IMR-90 (cell line): ENCODE measurements at regions not wholly inside any gene's neighbourhood (a gene's known extent, or its start where the extent isn't known, plus 50 kb on each side); places are given as distances from the start of the nearest gene placed in this dataset.

ENCODE experiments used
- ATAC-seq: fragments of 200-7000 bp; cut with Tn5 transposase; 2 replicates; pipeline ENCODE4 v1.9.1; 2020; ENCODE audit warnings: low read depth, mild to moderate bottlenecking, moderate library complexity
- BruUV-seq: library from RNA; stranded (reverse); fragments of 400-500 nt; replicated peaks from 2 replicates; lab custom pipeline; 2021; lab: Mats Ljungman, UMichigan
- CTCF ChIA-PET: fragments of 300-600 bp; formaldehyde crosslinking; extraction: SDS; loops from one replicate; lab custom pipeline; 2021; ENCODE audit warnings: antibody characterized with exemption; lab: Yijun Ruan, JAX
- POLR2A ChIA-PET: fragments of 300-600 bp; sonication (Branson Sonifier 250); formaldehyde crosslinking; loops from one replicate; lab custom pipeline; 2022; ENCODE audit warnings: antibody characterized with exemption; ENCODE audit not compliant: unreplicated experiment; lab: Charles Lee
- DNase-seq: peaks from one replicate; pipeline ENCODE4 v3.0.0; 2013
- H2AFZ ChIP-seq: replicated peaks from 2 replicates; pipeline ENCODE3; 2013; ENCODE audit warnings: low read length, mild to moderate bottlenecking; ENCODE audit not compliant: poor library complexity
- H2AK5ac ChIP-seq: 2 replicates; pipeline ENCODE4 v1.6.1; 2013; ENCODE audit warnings: low read depth, low read length, inconsistent platforms
- H2AK9ac ChIP-seq: replicated peaks from 2 replicates; pipeline ENCODE3; 2013; ENCODE audit warnings: mild to moderate bottlenecking, low read depth, low read length, moderate library complexity; ENCODE audit not compliant: poor library complexity
- H2BK120ac ChIP-seq: 2 replicates; pipeline ENCODE4 v1.6.1; 2013; ENCODE audit warnings: low read depth, low read length, inconsistent platforms
- H2BK15ac ChIP-seq: 3 replicates; pipeline ENCODE4 v1.6.1; 2013; ENCODE audit warnings: low read depth, low read length, inconsistent platforms
- H2BK20ac ChIP-seq: 2 replicates; pipeline ENCODE4 v1.6.1; 2013; ENCODE audit warnings: low read depth, mild to moderate bottlenecking, inconsistent platforms, low read length, moderate library complexity
- H2BK5ac ChIP-seq: 2 replicates; pipeline ENCODE4 v1.6.1; 2013; ENCODE audit warnings: mild to moderate bottlenecking, low read depth, low read length, inconsistent platforms; ENCODE audit not compliant: poor library complexity, severe bottlenecking
- H3K14ac ChIP-seq: replicated peaks from 2 replicates; pipeline ENCODE4 v1.6.1; 2013; ENCODE audit warnings: low read depth, low read length, inconsistent platforms
- H3K18ac ChIP-seq: 2 replicates; pipeline ENCODE4 v1.6.1; 2013; ENCODE audit warnings: low read depth, low read length, control low read depth
- H3K23ac ChIP-seq: 2 replicates; pipeline ENCODE4 v1.6.1; 2013; ENCODE audit warnings: low read depth, low read length, inconsistent platforms
- H3K27ac ChIP-seq: 2 replicates; pipeline ENCODE4 v1.5.1; 2013; ENCODE audit warnings: mild to moderate bottlenecking, control low read depth, low read length; ENCODE audit not compliant: insufficient read depth
- H3K27me3 ChIP-seq: 2 replicates; pipeline ENCODE4 v1.6.1; 2013; ENCODE audit warnings: low read length; ENCODE audit not compliant: control insufficient read depth, insufficient read depth
- H3K36me3 ChIP-seq: 2 replicates; pipeline ENCODE4 v1.6.1; 2013; ENCODE audit warnings: low read length, mixed read lengths; ENCODE audit not compliant: control insufficient read depth, insufficient read depth
- H3K4ac ChIP-seq: 2 replicates; pipeline ENCODE4 v1.6.1; 2013; ENCODE audit warnings: low read depth, low read length, inconsistent platforms
- H3K4me1 ChIP-seq: 2 replicates; pipeline ENCODE4 v1.6.1; 2013; ENCODE audit warnings: low read length, mixed read lengths; ENCODE audit not compliant: control insufficient read depth, insufficient read depth
- H3K4me2 ChIP-seq: 2 replicates; pipeline ENCODE4 v1.6.1; 2013; ENCODE audit warnings: low read depth, mild to moderate bottlenecking, control low read depth, low read length, moderate library complexity
- H3K4me3 ChIP-seq: 2 replicates; pipeline ENCODE4 v1.5.1; 2013; ENCODE audit warnings: low read depth, mild to moderate bottlenecking, control low read depth, low read length, moderate library complexity; ENCODE audit not compliant: insufficient read depth
- H3K56ac ChIP-seq: 2 replicates; pipeline ENCODE4 v1.6.1; 2013; ENCODE audit warnings: low read length, inconsistent platforms; ENCODE audit not compliant: insufficient read depth; ENCODE audit errors: extremely low read depth
- H3K79me1 ChIP-seq, 2 experiments: 2 replicates each; pipeline ENCODE4 v1.6.1; 2013; ENCODE audit warnings: low read length in 2 of 2, inconsistent platforms in 1 of 2, low read depth in 1 of 2
- H3K9ac ChIP-seq: 2 replicates; pipeline ENCODE4 v1.6.1; 2013; ENCODE audit warnings: low read depth, low read length, control low read depth
- H3K9me1 ChIP-seq: 2 replicates; pipeline ENCODE4 v1.6.1; 2013; ENCODE audit warnings: low read length, inconsistent platforms; ENCODE audit not compliant: insufficient read depth
- H3K9me3 ChIP-seq: 2 replicates; pipeline ENCODE4 v1.6.1; 2013; ENCODE audit warnings: low read length; ENCODE audit not compliant: control insufficient read depth, insufficient read depth
- H4K20me1 ChIP-seq: 2 replicates; pipeline ENCODE4 v1.6.1; 2013; ENCODE audit warnings: low read length, inconsistent platforms; ENCODE audit not compliant: insufficient read depth
- H4K5ac ChIP-seq: 2 replicates; pipeline ENCODE4 v1.6.1; 2013; ENCODE audit warnings: mild to moderate bottlenecking, low read depth, low read length, control low read depth
- H4K8ac ChIP-seq, 2 experiments: 2 replicates each; pipeline ENCODE4 v1.6.1; 2013; ENCODE audit warnings: low read depth in 2 of 2, low read length in 2 of 2, control low read depth in 1 of 2, inconsistent platforms in 1 of 2
- H4K91ac ChIP-seq: 2 replicates; pipeline ENCODE4 v1.6.1; 2013; ENCODE audit warnings: low read depth, low read length, inconsistent platforms; ENCODE audit not compliant: insufficient read depth
- BHLHE40 ChIP-seq: fragments of 150-350 bp; IDR thresholded peaks from 2 replicates; pipeline ENCODE4 v1.6.1; 2016; ENCODE audit warnings: mild to moderate bottlenecking, low read depth, low read length
- CEBPB ChIP-seq: IDR thresholded peaks from 2 replicates; pipeline ENCODE4 v1.6.1; 2012; ENCODE audit warnings: low read depth, low read length, improper control_type of control experiment
- CHD1 ChIP-seq: IDR thresholded peaks from 2 replicates; pipeline ENCODE4 v1.6.1; 2012; ENCODE audit warnings: low read depth, low read length, improper control_type of control experiment
- CTCF ChIP-seq: conservative IDR thresholded peaks from 2 replicates; pipeline ENCODE4 v1.5.1; 2012; ENCODE audit warnings: mild to moderate bottlenecking, low read depth, low read length, improper control_type of control experiment
- ELK1 ChIP-seq: fragments of 150-350 bp; IDR thresholded peaks from 2 replicates; pipeline ENCODE4 v1.6.1; 2016; ENCODE audit warnings: low read depth, mild to moderate bottlenecking, low read length, moderate library complexity, borderline replicate concordance
- FOS ChIP-seq: fragments of 150-350 bp; IDR thresholded peaks from 2 replicates; pipeline ENCODE4 v1.6.1; 2016; ENCODE audit warnings: low read depth, low read length
- MAFK ChIP-seq: IDR thresholded peaks from 2 replicates; pipeline ENCODE4 v1.6.1; 2012; ENCODE audit warnings: low read depth, low read length, improper control_type of control experiment
- MAZ ChIP-seq: IDR thresholded peaks from 2 replicates; pipeline ENCODE4 v1.6.1; 2012; ENCODE audit warnings: low read depth, mild to moderate bottlenecking, low read length, improper control_type of control experiment, moderate library complexity, borderline replicate concordance
- MXI1 ChIP-seq: IDR thresholded peaks from 2 replicates; pipeline ENCODE4 v1.6.1; 2012; ENCODE audit warnings: low read depth, mild to moderate bottlenecking, low read length, moderate library complexity, borderline replicate concordance
- NFE2L2 ChIP-seq: fragments of 150-350 bp; IDR thresholded peaks from 2 replicates; pipeline ENCODE4 v1.6.1; 2016; ENCODE audit warnings: low read depth, mild to moderate bottlenecking, low read length
- POLR2A ChIP-seq: IDR thresholded peaks from 2 replicates; pipeline ENCODE4 v1.6.1; 2012; ENCODE audit warnings: mild to moderate bottlenecking, low read depth, low read length
- RAD21 ChIP-seq: IDR thresholded peaks from 2 replicates; pipeline ENCODE4 v1.6.1; 2012; ENCODE audit warnings: low read length, improper control_type of control experiment
- RCOR1 ChIP-seq: IDR thresholded peaks from 2 replicates; pipeline ENCODE4 v1.6.1; 2012; ENCODE audit warnings: mild to moderate bottlenecking, low read length, improper control_type of control experiment; ENCODE audit not compliant: insufficient replicate concordance
- RFX5 ChIP-seq: IDR thresholded peaks from 2 replicates; pipeline ENCODE4 v1.8.0; 2012; ENCODE audit warnings: low read depth, mild to moderate bottlenecking, low read length, moderate library complexity
- SMC3 ChIP-seq: fragments of 150-350 bp; IDR thresholded peaks from 2 replicates; pipeline ENCODE4 v1.6.1; 2016; ENCODE audit warnings: low read depth, mild to moderate bottlenecking, antibody characterized with exemption, low read length, moderate library complexity
- USF2 ChIP-seq: fragments of 150-350 bp; IDR thresholded peaks from 2 replicates; pipeline ENCODE4 v1.6.1; 2017; ENCODE audit warnings: mild to moderate bottlenecking, antibody characterized with exemption, low read length, low read depth
- WGBS, 2 experiments: methylation state at CpG; one replicate each; pipeline versions ENCODE4 v1.1.5 to v1.1.7; 2013; ENCODE audit warnings: missing lambda C conversion rate in 2 of 2; ENCODE audit not compliant: insufficient read length in 1 of 2; ENCODE audit errors: extremely low coverage in 2 of 2; 5-methylcytosine and 5-hydroxymethylcytosine counted together
- dilution Hi-C: fragments of 300-500 bp; cut with HindIII; formaldehyde crosslinking; loops from one replicate; pipeline ENCODE4 v1.14.3; 2018; ENCODE audit warnings: low sequenced_read_pairs; ENCODE audit not compliant: unreplicated experiment
- in situ Hi-C: fragments of 300-500 bp; cut with MboI; formaldehyde crosslinking; loops from 3 replicates; pipeline ENCODE4 v1.14.3; 2019; ENCODE audit warnings: low sequenced_read_pairs, inconsistent platforms, mixed read lengths
- intact Hi-C: fragments of 100-400 bp; cut with micrococcal nuclease; formaldehyde crosslinking; loops from 2 replicates; pipeline ENCODE4 v1.10.0; 2022

- Histone ChIP-seq H2AK5ac (no peak overlapping the region), H3K36me3 (no peaks in the 10 kb centered on the region), H4K91ac (no peak overlapping the region), H3K56ac (no peak overlapping the region), H2AFZ (no peak overlapping the region), H2BK5ac (no peak overlapping the region), H3K9me3 (no peaks in the 10 kb centered on the region), H3K4me3 (no peak overlapping the region), H3K4me1 (no peaks in the 10 kb centered on the region), H4K8ac (no peak overlapping the region), H2BK20ac (no peak overlapping the region), H2BK120ac (no peak overlapping the region), H4K20me1 (no peaks in the 10 kb centered on the region), H3K27ac (no peak overlapping the region), H3K14ac (no peak overlapping the region), H3K4me2 (no peak overlapping the region), H3K18ac (no peak overlapping the region), H3K9ac (no peak overlapping the region), H2BK15ac (no peak overlapping the region), H3K79me1 (no peaks in the 10 kb centered on the region), H3K4ac (no peak overlapping the region), H3K9me1 (no peaks in the 10 kb centered on the region), H3K27me3 (peaks cover 10% of the 10 kb centered on the region), H4K5ac (no peak overlapping the region), H2AK9ac (no peak overlapping the region), H3K23ac (no peak overlapping the region)
- CTCF ChIA-PET = interaction anchor here (1.3 kb wide), 1 partner anchor 121 kb away, joined by 6 read pairs; the partner anchor contains the start of gene DTX4
- ATAC-seq = no peak
- DNase-seq = no peak
- POLR2A ChIA-PET = no interaction called here
- WGBS, 2 experiments = no CpG with 5 or more reads among the region's 3 CpGs
- in situ Hi-C loops = no loop called here
- dilution Hi-C loops = no loop called here
- no TSS peak for BruUV-seq
- intact Hi-C loops = no loop called here
- TF ChIP-seq FOS = no peak
- TF ChIP-seq BHLHE40 = no peak
- no peak for TF ChIP-seq RCOR1
- TF ChIP-seq NFE2L2 = no peak
- TF ChIP-seq USF2 = no peak
- TF ChIP-seq ELK1 = no peak
- no peak for TF ChIP-seq CEBPB
- TF ChIP-seq RAD21 = no peak
- no peak for TF ChIP-seq MAZ
- no peak for TF ChIP-seq POLR2A
- TF ChIP-seq MAFK = no peak
- no peak for TF ChIP-seq CHD1
- no peak for TF ChIP-seq SMC3
- no peak for TF ChIP-seq MXI1
- no peak for TF ChIP-seq RFX5
- no peak for TF ChIP-seq CTCF
Observed at GRCh38 chr11:59292611-59293010, 66.1 kb upstream of the OR5AN1 start.
